B cell (primary cell): ENCODE measurements at regions not wholly inside any gene's neighbourhood (a gene's known extent, or its start where the extent isn't known, plus 50 kb on each side); places are given as distances from the start of the nearest gene placed in this dataset.
"Not testable (repeated sequence)": the region's sequence is repeated elsewhere in the genome, so short reads cannot be mapped to it uniquely, and the experiment has no call there.

Experiments used
- ATAC-seq: fragments of 200-7000 bp; cut with Tn5 transposase; one replicate; pipeline ENCODE4 v1.10.0; 2021; ENCODE audit warnings: low read depth, mild to moderate bottlenecking, moderate number of reproducible peaks, moderate library complexity
- CTCF ChIA-PET: fragments of 350-600 bp; sonication (Branson Sonifier 250); formaldehyde crosslinking; loops from one replicate; lab custom pipeline; 2021; ENCODE audit warnings: antibody characterized with exemption, inconsistent platforms; lab: Charles Lee
- POLR2A ChIA-PET: fragments of 350-600 bp; sonication (Branson Sonifier 250); formaldehyde crosslinking; loops from one replicate; lab custom pipeline; 2021; ENCODE audit warnings: antibody characterized with exemption; lab: Charles Lee
- DNase-seq: peaks from one replicate; pipeline ENCODE4 v3.0.0; 2013
- H2AFZ ChIP-seq: 2 replicates; pipeline ENCODE4 v1.6.1; 2012; ENCODE audit warnings: mild to moderate bottlenecking, low read depth, low read length; ENCODE audit not compliant: insufficient read depth, poor library complexity, severe bottlenecking
- H3K27ac ChIP-seq, 2 donors: 1 replicate in 1 of 2; 2 replicates in 1 of 2; pipeline ENCODE4 v1.5.1; 2012 to 2013; ENCODE audit warnings: low read length in 2 of 2, mild to moderate bottlenecking in 2 of 2, moderate library complexity in 1 of 2
- H3K27me3 ChIP-seq, 4 experiments: fragments of 200-600 bp in 1 of 4; sonication (generic) in 1 of 4; replicated peaks in 1 of 4; 1 replicate in 2 of 4; 2 replicates in 2 of 4; pipeline versions ENCODE4 v1.6.1 to v1.7.0; 2013 to 2016; ENCODE audit warnings: low read length in 3 of 4, mild to moderate bottlenecking in 2 of 4, mixed read lengths in 1 of 4, moderate library complexity in 1 of 4; ENCODE audit not compliant: insufficient read depth in 4 of 4, control insufficient read depth in 3 of 4; ENCODE audit errors: control extremely low read depth in 1 of 4
- H3K36me3 ChIP-seq, 2 experiments: replicated peaks in 1 of 2; 1 replicate in 1 of 2; 2 replicates in 1 of 2; pipeline versions ENCODE4 v1.6.1 to v1.7.1; 2013; ENCODE audit warnings: low read length in 1 of 2; ENCODE audit not compliant: insufficient read depth in 2 of 2, control insufficient read depth in 1 of 2; ENCODE audit errors: control extremely low read depth in 1 of 2, extremely low read depth in 1 of 2
- H3K4me1 ChIP-seq, 2 donors: fragments of 200-600 bp in 1 of 2; sonication (generic) in 1 of 2; 1 replicate in 1 of 2; 2 replicates in 1 of 2; pipeline versions ENCODE4 v1.5.1 to v1.6.1; 2013 to 2017; ENCODE audit warnings: low read length in 2 of 2; ENCODE audit not compliant: control insufficient read depth in 2 of 2, insufficient read depth in 2 of 2
- H3K4me2 ChIP-seq: replicated peaks from 2 replicates; pipeline ENCODE3; 2012; ENCODE audit warnings: mild to moderate bottlenecking, low read depth, low read length; ENCODE audit not compliant: poor library complexity, severe bottlenecking
- H3K4me3 ChIP-seq, 5 experiments: fragments of 200-600 bp in 1 of 5; sonication (generic) in 1 of 5; 1 replicate in 3 of 5; 2 replicates in 2 of 5; pipeline versions ENCODE4 v1.5.1 to v1.7.0; 2011 to 2016; ENCODE audit warnings: low read length in 4 of 5, mild to moderate bottlenecking in 4 of 5, low read depth in 2 of 5, control low read depth in 1 of 5, moderate library complexity in 1 of 5; ENCODE audit not compliant: insufficient read depth in 1 of 5; ENCODE audit errors: control extremely low read depth in 1 of 5, extremely low read depth in 1 of 5
- H3K79me2 ChIP-seq: fragments of 200-600 bp; sonication (generic); one replicate; pipeline ENCODE4 v1.6.0; 2016; ENCODE audit warnings: low read length; ENCODE audit not compliant: control insufficient read depth, insufficient read depth
- H3K9ac ChIP-seq: fragments of 200-600 bp; sonication (generic); 2 replicates; pipeline ENCODE4 v1.6.1; 2017; ENCODE audit warnings: mild to moderate bottlenecking, low read length, moderate library complexity
- H3K9me3 ChIP-seq, 3 donors: one replicate each; pipeline versions ENCODE4 v1.6.1 to v1.7.1; 2013; ENCODE audit warnings: low read length in 2 of 3; ENCODE audit not compliant: control insufficient read depth in 2 of 3, insufficient read depth in 1 of 3; ENCODE audit errors: control extremely low read depth in 1 of 3
- H4K20me1 ChIP-seq: 2 replicates; pipeline ENCODE4 v1.6.0; 2012; ENCODE audit warnings: mild to moderate bottlenecking, low read length; ENCODE audit not compliant: insufficient read depth, control insufficient read depth, poor library complexity, severe bottlenecking
- H3K27ac Mint-ChIP-seq: one replicate; pipeline ENCODE4 v1.8.0; 2021; ENCODE audit warnings: mixed read lengths
- H3K27me3 Mint-ChIP-seq: one replicate; pipeline ENCODE4 v1.8.0; 2021; ENCODE audit warnings: mixed read lengths
- H3K4me1 Mint-ChIP-seq: one replicate; pipeline ENCODE4 v1.8.0; 2021; ENCODE audit warnings: mixed read lengths
- H3K4me3 Mint-ChIP-seq: one replicate; pipeline ENCODE4 v1.8.0; 2021; ENCODE audit warnings: mixed read lengths
- H3K9me3 Mint-ChIP-seq: one replicate; pipeline ENCODE4 v1.8.0; 2022; ENCODE audit warnings: mixed read lengths; ENCODE audit not compliant: insufficient read depth
- WGBS: methylation state at CpG from one replicate; pipeline ENCODE4 v1.1.5; 2013; ENCODE audit warnings: missing lambda C conversion rate; ENCODE audit not compliant: insufficient coverage; 5-methylcytosine and 5-hydroxymethylcytosine counted together
- intact Hi-C: fragments of 100-400 bp; cut with micrococcal nuclease; formaldehyde crosslinking; loops from one replicate; pipeline ENCODE4 v1.10.0; 2022

GRCh38 chr13:18726524-18726923, 455.1 kb downstream of the TUBA3C start:
- POLR2A ChIA-PET: not testable (repeated sequence)

GRCh38 chr13:18725242-18725822, 456.3 kb downstream of the TUBA3C start:
- DNase-seq, H3K4me1 Mint-ChIP-seq, H3K4me1 ChIP-seq, H3K27ac ChIP-seq, H2AFZ ChIP-seq, H3K27me3 ChIP-seq, H3K9me3 ChIP-seq, H3K79me2 ChIP-seq, H3K27ac Mint-ChIP-seq, CTCF ChIA-PET, H4K20me1 ChIP-seq, H3K27me3 Mint-ChIP-seq, ATAC-seq, intact Hi-C loops, POLR2A ChIA-PET, H3K4me2 ChIP-seq, H3K36me3 ChIP-seq, H3K4me3 ChIP-seq, H3K9ac ChIP-seq, H3K9me3 Mint-ChIP-seq, H3K4me3 Mint-ChIP-seq: not testable (repeated sequence)
- WGBS: 33% methylated on average over 1 of the region's 27 CpGs

More at GRCh38 chr13:18726524-18726923, 455.1 kb downstream of the TUBA3C start:
- H3K27ac Mint-ChIP-seq, H3K27ac ChIP-seq, H3K27me3 Mint-ChIP-seq, H3K79me2 ChIP-seq, H2AFZ ChIP-seq, H3K9me3 Mint-ChIP-seq, H3K4me1 Mint-ChIP-seq, CTCF ChIA-PET, DNase-seq, H3K9ac ChIP-seq, H3K36me3 ChIP-seq, H3K4me3 ChIP-seq, H3K4me1 ChIP-seq, intact Hi-C loops, H3K9me3 ChIP-seq, H3K4me3 Mint-ChIP-seq, H4K20me1 ChIP-seq, H3K27me3 ChIP-seq, ATAC-seq, H3K4me2 ChIP-seq: not testable (repeated sequence)
- 96% methylated on average over 14 of the region's 17 CpGs for WGBS
